WTC11 (cell line): ENCODE measurements at regions not wholly inside any gene's neighbourhood (a gene's known extent, or its start where the extent isn't known, plus 50 kb on each side); places are given as distances from the start of the nearest gene placed in this dataset.

Source experiments
- ATAC-seq: fragments of 200-7000 bp; cut with Tn5 transposase; 2 replicates; pipeline ENCODE4 v1.10.0; 2021; ENCODE audit warnings: mild to moderate bottlenecking, moderate library complexity
- CTCF ChIA-PET: fragments of 300-600 bp; sonication (Branson Sonifier 250); formaldehyde crosslinking; loops from one replicate; lab custom pipeline; 2021; ENCODE audit warnings: antibody characterized with exemption; lab: Charles Lee
- POLR2A ChIA-PET: fragments of 350-600 bp; sonication (Branson Sonifier 250); formaldehyde crosslinking; loops from one replicate; lab custom pipeline; 2021; ENCODE audit warnings: antibody characterized with exemption; lab: Charles Lee
- DNase-seq: peaks from one replicate; pipeline ENCODE4 v3.0.0; 2021; ENCODE audit warnings: low spot score
- H3K27ac Mint-ChIP-seq: 2 replicates; pipeline ENCODE4 v1.8.0; 2021; ENCODE audit warnings: mixed read lengths
- H3K27me3 Mint-ChIP-seq: 2 replicates; pipeline ENCODE4 v1.8.0; 2021; ENCODE audit warnings: low read depth, mild to moderate bottlenecking, moderate library complexity, mixed read lengths
- H3K36me3 Mint-ChIP-seq: 2 replicates; pipeline ENCODE4 v1.8.0; 2021; ENCODE audit warnings: mixed read lengths
- H3K4me1 Mint-ChIP-seq: 2 replicates; pipeline ENCODE4 v1.8.0; 2022; ENCODE audit warnings: mixed read lengths
- H3K4me3 Mint-ChIP-seq: 2 replicates; pipeline ENCODE4 v1.8.0; 2021; ENCODE audit warnings: mild to moderate bottlenecking, moderate library complexity, mixed read lengths
- H3K9me3 Mint-ChIP-seq: 2 replicates; pipeline ENCODE4 v1.8.0; 2021; ENCODE audit warnings: mixed read lengths
- CREB1 ChIP-seq: sonication (generic); formaldehyde crosslinking; IDR thresholded peaks from 2 replicates; pipeline ENCODE4 v1.8.0; 2023; ENCODE audit warnings: mild to moderate bottlenecking, missing genetic modification reagents
- GABPB1 ChIP-seq: sonication (generic); formaldehyde crosslinking; IDR thresholded peaks from 2 replicates; pipeline ENCODE4 v1.8.1; 2023; ENCODE audit warnings: mild to moderate bottlenecking, missing genetic modification reagents
- NFE2L1 ChIP-seq: sonication (generic); formaldehyde crosslinking; IDR thresholded peaks from 2 replicates; pipeline ENCODE4 v1.8.1; 2023; ENCODE audit warnings: missing genetic modification reagents
- NR1H2 ChIP-seq: sonication (generic); formaldehyde crosslinking; IDR thresholded peaks from 2 replicates; pipeline ENCODE4 v1.9.0; 2021; ENCODE audit warnings: mild to moderate bottlenecking, moderate library complexity, missing genetic modification reagents
- PRRX2 ChIP-seq: fragments of 250-450 bp; sonication (Bioruptor Pico); IDR thresholded peaks from 2 replicates; pipeline ENCODE4 v1.8.0; 2021; ENCODE audit warnings: mild to moderate bottlenecking
- ZNF317 ChIP-seq: sonication (generic); formaldehyde crosslinking; IDR thresholded peaks from 2 replicates; pipeline ENCODE4 v1.8.1; 2023; ENCODE audit warnings: low read depth, mild to moderate bottlenecking, moderate library complexity, missing genetic modification reagents, borderline replicate concordance
- ZNF423 ChIP-seq: fragments of 250-450 bp; sonication (Bioruptor Pico); IDR thresholded peaks from 2 replicates; pipeline ENCODE4 v2.1.2; 2022; ENCODE audit warnings: mild to moderate bottlenecking, moderate library complexity
- TF ChIP-seq, protein P1 (sequence below): fragments of 250-450 bp; sonication (Bioruptor Pico); IDR thresholded peaks from 2 replicates; pipeline ENCODE4 v1.9.0; 2021; ENCODE audit warnings: mild to moderate bottlenecking
- TF ChIP-seq, protein P2 (sequence below): sonication (generic); formaldehyde crosslinking; IDR thresholded peaks from 2 replicates; pipeline ENCODE4 v1.8.1; 2023; ENCODE audit warnings: mild to moderate bottlenecking, missing genetic modification reagents, borderline replicate concordance
- TF ChIP-seq, protein P3 (sequence below): sonication (generic); formaldehyde crosslinking; IDR thresholded peaks from 2 replicates; pipeline ENCODE4 v1.8.0; 2022; ENCODE audit warnings: mild to moderate bottlenecking, missing genetic modification reagents
- TF ChIP-seq, protein P4 (sequence below): sonication (generic); formaldehyde crosslinking; IDR thresholded peaks from 2 replicates; pipeline ENCODE4 v1.8.0; 2022; ENCODE audit warnings: mild to moderate bottlenecking, missing genetic modification reagents
- TF ChIP-seq, protein P5 (sequence below): sonication (generic); formaldehyde crosslinking; IDR thresholded peaks from 2 replicates; pipeline ENCODE4 v1.8.0; 2022; ENCODE audit warnings: mild to moderate bottlenecking, missing genetic modification reagents
- TF ChIP-seq, protein P6 (sequence below): fragments of 250-450 bp; sonication (Bioruptor Pico); IDR thresholded peaks from 2 replicates; pipeline ENCODE4 v2.1.2; 2022; ENCODE audit warnings: mild to moderate bottlenecking, moderate library complexity
- TF ChIP-seq, protein P7 (sequence below): sonication (generic); formaldehyde crosslinking; IDR thresholded peaks from 2 replicates; pipeline ENCODE4 v1.8.0; 2022; ENCODE audit warnings: mild to moderate bottlenecking, missing genetic modification reagents

- Mint-ChIP-seq H3K4me1 (peaks cover 35% of the 10 kb centered on the region), H3K36me3 (peaks cover 8% of the 10 kb centered on the region), H3K9me3 (peaks cover 18% of the 10 kb centered on the region), H3K27ac (no peak overlapping the region), H3K27me3 (no peaks in the 10 kb centered on the region), H3K4me3 (no peak overlapping the region)
- ChIA-PET CTCF (no interaction called here), POLR2A (no interaction called here)
- no peak for TF ChIP-seq ZNF423
- TF ChIP-seq, protein P1, sequence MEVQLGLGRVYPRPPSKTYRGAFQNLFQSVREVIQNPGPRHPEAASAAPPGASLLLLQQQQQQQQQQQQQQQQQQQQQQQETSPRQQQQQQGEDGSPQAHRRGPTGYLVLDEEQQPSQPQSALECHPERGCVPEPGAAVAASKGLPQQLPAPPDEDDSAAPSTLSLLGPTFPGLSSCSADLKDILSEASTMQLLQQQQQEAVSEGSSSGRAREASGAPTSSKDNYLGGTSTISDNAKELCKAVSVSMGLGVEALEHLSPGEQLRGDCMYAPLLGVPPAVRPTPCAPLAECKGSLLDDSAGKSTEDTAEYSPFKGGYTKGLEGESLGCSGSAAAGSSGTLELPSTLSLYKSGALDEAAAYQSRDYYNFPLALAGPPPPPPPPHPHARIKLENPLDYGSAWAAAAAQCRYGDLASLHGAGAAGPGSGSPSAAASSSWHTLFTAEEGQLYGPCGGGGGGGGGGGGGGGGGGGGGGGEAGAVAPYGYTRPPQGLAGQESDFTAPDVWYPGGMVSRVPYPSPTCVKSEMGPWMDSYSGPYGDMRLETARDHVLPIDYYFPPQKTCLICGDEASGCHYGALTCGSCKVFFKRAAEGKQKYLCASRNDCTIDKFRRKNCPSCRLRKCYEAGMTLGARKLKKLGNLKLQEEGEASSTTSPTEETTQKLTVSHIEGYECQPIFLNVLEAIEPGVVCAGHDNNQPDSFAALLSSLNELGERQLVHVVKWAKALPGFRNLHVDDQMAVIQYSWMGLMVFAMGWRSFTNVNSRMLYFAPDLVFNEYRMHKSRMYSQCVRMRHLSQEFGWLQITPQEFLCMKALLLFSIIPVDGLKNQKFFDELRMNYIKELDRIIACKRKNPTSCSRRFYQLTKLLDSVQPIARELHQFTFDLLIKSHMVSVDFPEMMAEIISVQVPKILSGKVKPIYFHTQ (CRISPR knock-in tag), result no peak
- DNase-seq, result no peak
- no peak for ATAC-seq
Observed at GRCh38 chr1:118481126-118481525, 296.1 kb upstream of the SPAG17 start.

- ChIA-PET POLR2A (interaction anchor here (0.6 kb wide), 1 partner anchor 130 kb away, joined by 3 read pairs; no protein-coding TSS in a partner anchor), CTCF (no interaction called here)
- no peak overlapping the region for H3K4me3 Mint-ChIP-seq
- no peak for ATAC-seq
- H3K27ac Mint-ChIP-seq, result no peak overlapping the region
- H3K4me1 Mint-ChIP-seq, result peaks cover 20% of the 10 kb centered on the region
- no peaks in the 10 kb centered on the region for H3K27me3 Mint-ChIP-seq
- H3K36me3 Mint-ChIP-seq, result peaks cover 8% of the 10 kb centered on the region
- no peak for DNase-seq
- peaks cover 27% of the 10 kb centered on the region for H3K9me3 Mint-ChIP-seq
- TF ChIP-seq, protein P2, sequence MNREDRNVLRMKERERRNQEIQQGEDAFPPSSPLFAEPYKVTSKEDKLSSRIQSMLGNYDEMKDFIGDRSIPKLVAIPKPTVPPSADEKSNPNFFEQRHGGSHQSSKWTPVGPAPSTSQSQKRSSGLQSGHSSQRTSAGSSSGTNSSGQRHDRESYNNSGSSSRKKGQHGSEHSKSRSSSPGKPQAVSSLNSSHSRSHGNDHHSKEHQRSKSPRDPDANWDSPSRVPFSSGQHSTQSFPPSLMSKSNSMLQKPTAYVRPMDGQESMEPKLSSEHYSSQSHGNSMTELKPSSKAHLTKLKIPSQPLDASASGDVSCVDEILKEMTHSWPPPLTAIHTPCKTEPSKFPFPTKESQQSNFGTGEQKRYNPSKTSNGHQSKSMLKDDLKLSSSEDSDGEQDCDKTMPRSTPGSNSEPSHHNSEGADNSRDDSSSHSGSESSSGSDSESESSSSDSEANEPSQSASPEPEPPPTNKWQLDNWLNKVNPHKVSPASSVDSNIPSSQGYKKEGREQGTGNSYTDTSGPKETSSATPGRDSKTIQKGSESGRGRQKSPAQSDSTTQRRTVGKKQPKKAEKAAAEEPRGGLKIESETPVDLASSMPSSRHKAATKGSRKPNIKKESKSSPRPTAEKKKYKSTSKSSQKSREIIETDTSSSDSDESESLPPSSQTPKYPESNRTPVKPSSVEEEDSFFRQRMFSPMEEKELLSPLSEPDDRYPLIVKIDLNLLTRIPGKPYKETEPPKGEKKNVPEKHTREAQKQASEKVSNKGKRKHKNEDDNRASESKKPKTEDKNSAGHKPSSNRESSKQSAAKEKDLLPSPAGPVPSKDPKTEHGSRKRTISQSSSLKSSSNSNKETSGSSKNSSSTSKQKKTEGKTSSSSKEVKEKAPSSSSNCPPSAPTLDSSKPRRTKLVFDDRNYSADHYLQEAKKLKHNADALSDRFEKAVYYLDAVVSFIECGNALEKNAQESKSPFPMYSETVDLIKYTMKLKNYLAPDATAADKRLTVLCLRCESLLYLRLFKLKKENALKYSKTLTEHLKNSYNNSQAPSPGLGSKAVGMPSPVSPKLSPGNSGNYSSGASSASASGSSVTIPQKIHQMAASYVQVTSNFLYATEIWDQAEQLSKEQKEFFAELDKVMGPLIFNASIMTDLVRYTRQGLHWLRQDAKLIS (CRISPR knock-in tag), result no peak
- TF ChIP-seq, protein P3, sequence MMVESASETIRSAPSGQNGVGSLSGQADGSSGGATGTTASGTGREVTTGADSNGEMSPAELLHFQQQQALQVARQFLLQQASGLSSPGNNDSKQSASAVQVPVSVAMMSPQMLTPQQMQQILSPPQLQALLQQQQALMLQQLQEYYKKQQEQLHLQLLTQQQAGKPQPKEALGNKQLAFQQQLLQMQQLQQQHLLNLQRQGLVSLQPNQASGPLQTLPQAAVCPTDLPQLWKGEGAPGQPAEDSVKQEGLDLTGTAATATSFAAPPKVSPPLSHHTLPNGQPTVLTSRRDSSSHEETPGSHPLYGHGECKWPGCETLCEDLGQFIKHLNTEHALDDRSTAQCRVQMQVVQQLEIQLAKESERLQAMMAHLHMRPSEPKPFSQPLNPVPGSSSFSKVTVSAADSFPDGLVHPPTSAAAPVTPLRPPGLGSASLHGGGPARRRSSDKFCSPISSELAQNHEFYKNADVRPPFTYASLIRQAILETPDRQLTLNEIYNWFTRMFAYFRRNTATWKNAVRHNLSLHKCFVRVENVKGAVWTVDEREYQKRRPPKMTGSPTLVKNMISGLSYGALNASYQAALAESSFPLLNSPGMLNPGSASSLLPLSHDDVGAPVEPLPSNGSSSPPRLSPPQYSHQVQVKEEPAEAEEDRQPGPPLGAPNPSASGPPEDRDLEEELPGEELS (CRISPR knock-in tag), result no peak
- TF ChIP-seq PRRX2 (no peak), NFE2L1 (CRISPR knock-in tag) (no peak), NR1H2 (CRISPR knock-in tag) (no peak), ZNF317 (CRISPR knock-in tag) (no peak), CREB1 (CRISPR knock-in tag) (no peak), GABPB1 (CRISPR knock-in tag) (no peak)
- TF ChIP-seq, protein P4, sequence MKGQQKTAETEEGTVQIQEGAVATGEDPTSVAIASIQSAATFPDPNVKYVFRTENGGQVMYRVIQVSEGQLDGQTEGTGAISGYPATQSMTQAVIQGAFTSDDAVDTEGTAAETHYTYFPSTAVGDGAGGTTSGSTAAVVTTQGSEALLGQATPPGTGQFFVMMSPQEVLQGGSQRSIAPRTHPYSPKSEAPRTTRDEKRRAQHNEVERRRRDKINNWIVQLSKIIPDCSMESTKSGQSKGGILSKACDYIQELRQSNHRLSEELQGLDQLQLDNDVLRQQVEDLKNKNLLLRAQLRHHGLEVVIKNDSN (CRISPR knock-in tag), result no peak
- TF ChIP-seq, protein P5, sequence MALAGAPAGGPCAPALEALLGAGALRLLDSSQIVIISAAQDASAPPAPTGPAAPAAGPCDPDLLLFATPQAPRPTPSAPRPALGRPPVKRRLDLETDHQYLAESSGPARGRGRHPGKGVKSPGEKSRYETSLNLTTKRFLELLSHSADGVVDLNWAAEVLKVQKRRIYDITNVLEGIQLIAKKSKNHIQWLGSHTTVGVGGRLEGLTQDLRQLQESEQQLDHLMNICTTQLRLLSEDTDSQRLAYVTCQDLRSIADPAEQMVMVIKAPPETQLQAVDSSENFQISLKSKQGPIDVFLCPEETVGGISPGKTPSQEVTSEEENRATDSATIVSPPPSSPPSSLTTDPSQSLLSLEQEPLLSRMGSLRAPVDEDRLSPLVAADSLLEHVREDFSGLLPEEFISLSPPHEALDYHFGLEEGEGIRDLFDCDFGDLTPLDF, result no peak
- TF ChIP-seq, protein P1 (CRISPR knock-in tag), result no peak
- TF ChIP-seq, protein P6, sequence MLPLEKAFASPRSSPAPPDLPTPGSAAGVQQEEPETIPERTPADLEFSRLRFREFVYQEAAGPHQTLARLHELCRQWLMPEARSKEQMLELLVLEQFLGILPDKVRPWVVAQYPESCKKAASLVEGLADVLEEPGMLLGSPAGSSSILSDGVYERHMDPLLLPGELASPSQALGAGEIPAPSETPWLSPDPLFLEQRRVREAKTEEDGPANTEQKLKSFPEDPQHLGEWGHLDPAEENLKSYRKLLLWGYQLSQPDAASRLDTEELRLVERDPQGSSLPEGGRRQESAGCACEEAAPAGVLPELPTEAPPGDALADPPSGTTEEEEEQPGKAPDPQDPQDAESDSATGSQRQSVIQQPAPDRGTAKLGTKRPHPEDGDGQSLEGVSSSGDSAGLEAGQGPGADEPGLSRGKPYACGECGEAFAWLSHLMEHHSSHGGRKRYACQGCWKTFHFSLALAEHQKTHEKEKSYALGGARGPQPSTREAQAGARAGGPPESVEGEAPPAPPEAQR, result no peak
- TF ChIP-seq, protein P7, sequence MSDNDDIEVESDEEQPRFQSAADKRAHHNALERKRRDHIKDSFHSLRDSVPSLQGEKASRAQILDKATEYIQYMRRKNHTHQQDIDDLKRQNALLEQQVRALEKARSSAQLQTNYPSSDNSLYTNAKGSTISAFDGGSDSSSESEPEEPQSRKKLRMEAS (CRISPR knock-in tag), result no peak
Observed at GRCh38 chr1:118479351-118479750, 294.3 kb upstream of the SPAG17 start.
